Stimulated activated CD8-positive, alpha-beta memory T cell treated with anti-CD3 and anti-CD28 coated beads, Interleukin-15, amount 100 ng/mL, for 4 hours (primary cell): ENCODE measurements at regions not wholly inside any gene's neighbourhood (a gene's known extent, or its start where the extent isn't known, plus 50 kb on each side); places are given as distances from the start of the nearest gene placed in this dataset.

Experiments
- DNase-seq, 2 donors: peaks; one replicate each; pipeline ENCODE4 v3.0.0-alpha.2; 2020; ENCODE audit warnings: low read depth in 2 of 2

- no peak for DNase-seq
Measured at GRCh38 chr13:44249431-44249836, 124.2 kb upstream of the SERP2 start.

GRCh38 chr13:44252938-44253337 is 120.7 kb upstream of the SERP2 start:
- DNase-seq, result no peak

- no peak for DNase-seq
Measured at GRCh38 chr13:44255771-44256364, 117.8 kb upstream of the SERP2 start.

GRCh38 chr13:44257796-44258195 is 115.8 kb upstream of the SERP2 start:
- no peak for DNase-seq

- DNase-seq, result peak; percentile 45 to 75
Measured at GRCh38 chr13:44259045-44260027, 114.3 kb upstream of the SERP2 start.

- no peak for DNase-seq
Measured at GRCh38 chr13:44260336-44260735, 113.3 kb upstream of the SERP2 start.

- DNase-seq, result no peak
Measured at GRCh38 chr13:44263751-44264620, 109.6 kb upstream of the SERP2 start.

- no peak for DNase-seq
Measured at GRCh38 chr13:44266305-44266704, 107.3 kb upstream of the SERP2 start.

GRCh38 chr13:44266772-44267171 is 106.9 kb upstream of the SERP2 start:
- no peak for DNase-seq

- DNase-seq, result no peak
Measured at GRCh38 chr13:44267203-44267602, 106.4 kb upstream of the SERP2 start.

GRCh38 chr13:44267980-44268379 is 105.6 kb upstream of the SERP2 start:
- DNase-seq, result no peak

- DNase-seq, result no peak
Measured at GRCh38 chr13:44268980-44269379, 104.6 kb upstream of the SERP2 start.

- DNase-seq, result no peak
Measured at GRCh38 chr13:44270150-44270549, 103.5 kb upstream of the SERP2 start.

- no peak for DNase-seq
Measured at GRCh38 chr13:44271031-44271455, 102.6 kb upstream of the SERP2 start.

GRCh38 chr13:44271473-44271872 is 102.2 kb upstream of the SERP2 start:
- no peak for DNase-seq

- DNase-seq, result no peak
Measured at GRCh38 chr13:44271915-44272341, 101.7 kb upstream of the SERP2 start.

- DNase-seq, result no peak
Measured at GRCh38 chr13:44272692-44273091, 100.9 kb upstream of the SERP2 start.

- DNase-seq, result no peak
Measured at GRCh38 chr13:44273216-44273615, 100.4 kb upstream of the SERP2 start.

- DNase-seq, result no peak
Measured at GRCh38 chr13:44273991-44274770, 99.4 kb upstream of the SERP2 start.

GRCh38 chr13:44274771-44275205 is 98.8 kb upstream of the SERP2 start:
- DNase-seq, result no peak

- no peak for DNase-seq
Measured at GRCh38 chr13:44275381-44275780, 98.2 kb upstream of the SERP2 start.
